GM06990 (cell line): ENCODE measurements at regions not wholly inside any gene's neighbourhood (a gene's known extent, or its start where the extent isn't known, plus 50 kb on each side); places are given as distances from the start of the nearest gene placed in this dataset.

Source experiments
- DNase-seq: peaks from one replicate; pipeline ENCODE4 v3.0.0-alpha.2; 2011; ENCODE audit not compliant: insufficient read length; ENCODE audit errors: extremely low read depth
- H3K27me3 ChIP-seq: replicated peaks from 2 replicates; pipeline ENCODE4 v1.6.0; 2011; ENCODE audit warnings: low read length; ENCODE audit not compliant: control insufficient read depth, insufficient read depth
- H3K36me3 ChIP-seq: 2 replicates; pipeline ENCODE4 v1.5.1; 2011; ENCODE audit warnings: low read length; ENCODE audit not compliant: control insufficient read depth, insufficient read depth
- H3K4me3 ChIP-seq: replicated peaks from 2 replicates; pipeline ENCODE4 v1.5.1; 2011; ENCODE audit warnings: low read depth, mild to moderate bottlenecking, control low read depth, low read length
- TF ChIP-seq, protein P1 (sequence below): IDR thresholded peaks from 2 replicates; pipeline ENCODE4 v1.5.1; 2011; ENCODE audit warnings: low read length, control low read depth, mild to moderate bottlenecking, inconsistent platforms; ENCODE audit not compliant: insufficient read depth, poor library complexity, severe bottlenecking

DNA sequence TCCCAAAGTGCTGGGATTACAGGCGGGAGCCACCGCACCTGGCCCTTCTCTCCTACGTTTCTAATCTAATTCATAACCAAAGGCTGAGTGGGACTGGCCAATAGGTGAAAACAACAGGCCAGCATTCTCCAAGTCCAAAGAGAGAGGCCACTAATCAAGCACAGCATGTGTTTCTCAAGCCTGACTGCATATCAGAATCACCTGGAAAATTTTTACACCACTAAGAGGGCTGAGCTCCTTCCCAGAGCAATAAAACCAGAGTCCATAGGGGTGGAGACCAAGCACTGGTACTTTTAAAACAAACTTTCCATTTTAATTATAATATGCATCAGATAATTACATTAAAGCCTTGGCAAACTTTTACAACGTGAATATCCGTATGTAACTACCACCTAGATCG, 254.4 kb downstream of the OPA1 start:
- DNase-seq: no peak
- Histone ChIP-seq H3K36me3 (no peaks in the 10 kb centered on the region), H3K4me3 (no peak overlapping the region), H3K27me3 (no peaks in the 10 kb centered on the region)
- TF ChIP-seq, protein P1, sequence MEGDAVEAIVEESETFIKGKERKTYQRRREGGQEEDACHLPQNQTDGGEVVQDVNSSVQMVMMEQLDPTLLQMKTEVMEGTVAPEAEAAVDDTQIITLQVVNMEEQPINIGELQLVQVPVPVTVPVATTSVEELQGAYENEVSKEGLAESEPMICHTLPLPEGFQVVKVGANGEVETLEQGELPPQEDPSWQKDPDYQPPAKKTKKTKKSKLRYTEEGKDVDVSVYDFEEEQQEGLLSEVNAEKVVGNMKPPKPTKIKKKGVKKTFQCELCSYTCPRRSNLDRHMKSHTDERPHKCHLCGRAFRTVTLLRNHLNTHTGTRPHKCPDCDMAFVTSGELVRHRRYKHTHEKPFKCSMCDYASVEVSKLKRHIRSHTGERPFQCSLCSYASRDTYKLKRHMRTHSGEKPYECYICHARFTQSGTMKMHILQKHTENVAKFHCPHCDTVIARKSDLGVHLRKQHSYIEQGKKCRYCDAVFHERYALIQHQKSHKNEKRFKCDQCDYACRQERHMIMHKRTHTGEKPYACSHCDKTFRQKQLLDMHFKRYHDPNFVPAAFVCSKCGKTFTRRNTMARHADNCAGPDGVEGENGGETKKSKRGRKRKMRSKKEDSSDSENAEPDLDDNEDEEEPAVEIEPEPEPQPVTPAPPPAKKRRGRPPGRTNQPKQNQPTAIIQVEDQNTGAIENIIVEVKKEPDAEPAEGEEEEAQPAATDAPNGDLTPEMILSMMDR: no peak

DNA sequence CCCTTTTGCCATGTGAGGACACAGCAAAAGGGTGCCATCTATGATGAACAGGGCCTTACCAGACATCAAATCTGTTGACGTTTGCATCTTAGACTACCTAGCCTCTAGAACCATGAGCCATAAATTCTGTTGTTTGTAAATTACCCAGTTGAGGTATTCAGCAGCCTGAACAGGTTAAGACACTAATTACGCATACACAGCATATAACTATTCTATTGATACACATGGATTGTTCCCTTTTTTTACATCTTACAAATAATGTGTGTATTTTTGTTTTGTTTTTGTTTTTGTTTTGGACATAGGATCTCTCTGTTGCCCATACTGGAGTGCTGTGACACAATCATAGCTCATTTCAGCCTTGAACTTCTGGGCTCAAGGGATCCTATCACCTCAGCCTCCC, 255.5 kb downstream of the OPA1 start:
- DNase-seq: no peak
- Histone ChIP-seq H3K4me3 (no peak overlapping the region), H3K36me3 (no peaks in the 10 kb centered on the region), H3K27me3 (no peaks in the 10 kb centered on the region)
- TF ChIP-seq, protein P1: no peak

- Histone ChIP-seq H3K27me3 (no peaks in the 10 kb centered on the region), H3K36me3 (no peaks in the 10 kb centered on the region), H3K4me3 (no peak overlapping the region)
- no peak for DNase-seq
- TF ChIP-seq, protein P1: no peak
Observed at GRCh38 chr3:193850084-193850619, 257.1 kb downstream of the OPA1 start.

DNA sequence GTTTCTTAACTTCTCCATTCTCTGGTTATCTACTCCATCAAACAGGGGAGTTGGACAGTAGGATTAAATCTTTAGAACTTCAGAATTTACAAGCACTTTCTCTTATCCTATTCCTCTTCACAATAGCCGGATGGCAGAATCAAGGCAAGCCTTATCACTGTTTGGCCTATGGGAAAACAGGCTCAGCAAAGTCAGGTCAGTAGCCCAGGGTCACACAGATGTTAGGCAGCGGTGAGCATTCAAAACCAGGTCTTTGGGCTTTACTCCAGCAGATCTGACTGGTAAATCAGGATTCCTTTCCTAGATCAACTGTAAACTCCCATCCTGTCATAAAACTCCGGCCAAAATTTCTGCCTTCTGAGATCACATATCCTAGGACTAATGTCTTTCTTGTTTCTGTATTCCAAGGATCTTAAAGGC, 258.4 kb downstream of the OPA1 start:
- no peaks in the 10 kb centered on the region for H3K36me3 ChIP-seq
- no peak overlapping the region for H3K4me3 ChIP-seq

DNA sequence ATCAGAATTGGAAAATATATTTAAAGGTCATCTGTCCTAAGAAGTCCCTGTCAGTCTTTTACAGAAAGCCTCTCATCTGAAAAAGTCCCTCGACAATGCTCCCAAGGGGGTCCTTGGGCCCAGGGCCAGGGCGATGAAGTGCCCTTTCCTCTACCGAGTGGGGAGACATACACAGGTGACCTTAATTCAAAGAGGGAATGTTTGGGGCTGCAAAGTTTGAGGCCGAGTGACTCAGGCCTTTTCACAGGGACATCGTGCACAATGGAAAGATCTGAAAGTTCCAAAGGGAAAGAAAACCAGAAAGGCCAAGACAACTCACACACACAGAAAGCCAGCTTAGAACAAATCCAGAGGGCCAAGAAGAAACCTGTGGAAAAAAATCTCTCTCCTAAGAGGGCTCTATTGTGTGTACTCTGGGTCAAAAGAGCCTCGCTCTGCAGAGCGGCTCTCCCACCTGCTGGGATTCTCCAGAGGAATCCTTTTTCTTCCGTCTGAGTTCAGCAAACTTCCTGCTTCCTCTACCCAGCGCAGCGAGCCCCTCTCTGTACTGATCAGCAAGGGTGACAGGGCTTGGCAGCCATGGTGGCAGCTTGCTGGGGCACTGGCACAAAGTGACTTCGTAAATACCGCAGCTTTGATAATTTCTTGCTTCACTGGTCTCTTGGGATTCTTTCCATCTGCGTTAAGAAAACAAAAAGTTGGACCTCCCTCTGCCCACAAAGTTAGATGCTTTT, 259.1 kb downstream of the OPA1 start:
- Histone ChIP-seq H3K27me3 (no peaks in the 10 kb centered on the region), H3K4me3 (no peak overlapping the region), H3K36me3 (no peaks in the 10 kb centered on the region)
- TF ChIP-seq, protein P1: no peak
- no peak for DNase-seq

More for the DNA sequence above, 258.4 kb downstream of the OPA1 start:
- TF ChIP-seq, protein P1: no peak
- H3K27me3 ChIP-seq: no peaks in the 10 kb centered on the region
- DNase-seq: no peak
